BJ (cell line): ENCODE measurements at regions not wholly inside any gene's neighbourhood (a gene's known extent, or its start where the extent isn't known, plus 50 kb on each side); places are given as distances from the start of the nearest gene placed in this dataset.

Source experiments
- CTCF ChIA-PET: fragments of 350-600 bp; formaldehyde crosslinking; extraction: SDS; loops from one replicate; lab custom pipeline; 2021; ENCODE audit warnings: antibody characterized with exemption, inconsistent platforms; lab: Yijun Ruan, JAX
- POLR2A ChIA-PET: fragments of 300-600 bp; sonication (Branson Sonifier 250); formaldehyde crosslinking; extraction: SDS; loops from one replicate; lab custom pipeline; 2021; ENCODE audit warnings: antibody characterized with exemption; lab: Charles Lee
- DNase-seq: peaks from one replicate; pipeline ENCODE4 v3.0.0-alpha.2; 2011; ENCODE audit warnings: low read depth
- H3K27me3 ChIP-seq: 2 replicates; pipeline ENCODE4 v1.6.0; 2011; ENCODE audit warnings: low read length; ENCODE audit not compliant: control insufficient read depth, insufficient read depth
- H3K36me3 ChIP-seq: 2 replicates; pipeline ENCODE4 v1.5.1; 2011; ENCODE audit warnings: low read length; ENCODE audit not compliant: control insufficient read depth, insufficient read depth
- H3K4me3 ChIP-seq: 2 replicates; pipeline ENCODE4 v1.5.1; 2011; ENCODE audit warnings: low read depth, mild to moderate bottlenecking, control low read depth, low read length
- CTCF ChIP-seq: IDR thresholded peaks from 2 replicates; pipeline ENCODE4 v1.5.1; 2011; ENCODE audit warnings: low read depth, mild to moderate bottlenecking, control low read depth, inconsistent platforms, low read length, moderate library complexity; ENCODE audit not compliant: insufficient read depth

GRCh38 chrX:928606-929005, 283.8 kb downstream of the CRLF2 start:
- no peak for TF ChIP-seq CTCF
- Histone ChIP-seq H3K27me3 (no peaks in the 10 kb centered on the region), H3K4me3 (no peak overlapping the region), H3K36me3 (no peaks in the 10 kb centered on the region)
- POLR2A ChIA-PET, result no interaction called here
- DNase-seq, result no peak
- CTCF ChIA-PET, result no interaction called here

GRCh38 chrX:926991-927390, 285.5 kb downstream of the CRLF2 start:
- no peaks in the 10 kb centered on the region for H3K36me3 ChIP-seq
- ChIA-PET POLR2A (no interaction called here), CTCF (no interaction called here)
- DNase-seq, result no peak
- no peak for TF ChIP-seq CTCF
- H3K27me3 ChIP-seq, result no peaks in the 10 kb centered on the region
- no peak overlapping the region for H3K4me3 ChIP-seq

GRCh38 chrX:926070-926469, 286.4 kb downstream of the CRLF2 start:
- ChIA-PET POLR2A (no interaction called here), CTCF (no interaction called here)
- Histone ChIP-seq H3K27me3 (no peaks in the 10 kb centered on the region), H3K4me3 (no peak overlapping the region), H3K36me3 (no peaks in the 10 kb centered on the region)
- DNase-seq, result no peak
- TF ChIP-seq CTCF, result no peak

GRCh38 chrX:925652-926061, 286.8 kb downstream of the CRLF2 start:
- CTCF ChIA-PET, result no interaction called here
- no peaks in the 10 kb centered on the region for H3K27me3 ChIP-seq
- POLR2A ChIA-PET, result no interaction called here
- no peak for TF ChIP-seq CTCF
- no peak overlapping the region for H3K4me3 ChIP-seq
- no peak for DNase-seq
- no peaks in the 10 kb centered on the region for H3K36me3 ChIP-seq

- no peaks in the 10 kb centered on the region for H3K36me3 ChIP-seq
- H3K27me3 ChIP-seq, result no peaks in the 10 kb centered on the region
- H3K4me3 ChIP-seq, result no peak overlapping the region
- CTCF ChIA-PET, result no interaction called here
- no peak for DNase-seq
- no peak for TF ChIP-seq CTCF
- POLR2A ChIA-PET, result no interaction called here
Observed at GRCh38 chrX:925094-925493, 287.4 kb downstream of the CRLF2 start.
